Limb (tissue), 2 donors: ENCODE measurements at regions not wholly inside any gene's neighbourhood (a gene's known extent, or its start where the extent isn't known, plus 50 kb on each side); places are given as distances from the start of the nearest gene placed in this dataset.
"Not testable (repeated sequence)": the region's sequence is repeated elsewhere in the genome, so short reads cannot be mapped to it uniquely, and the experiment has no call there.

ENCODE experiments used
- DNase-seq, 2 donors: peaks; one replicate each; pipeline ENCODE4 v3.0.0-alpha.2; 2016; ENCODE audit errors: extremely low spot score in 2 of 2

- DNase-seq: no peak
Observed at GRCh38 chr22:48736593-48737460, 1090.8 kb downstream of the BRD1 start.

GRCh38 chr22:48734961-48735360, 1092.7 kb downstream of the BRD1 start:
- DNase-seq: no peak

GRCh38 chr22:48734359-48734758, 1093.3 kb downstream of the BRD1 start:
- no peak for DNase-seq

- no peak for DNase-seq
Observed at GRCh38 chr22:48729499-48730171, 1098.0 kb downstream of the BRD1 start.

- DNase-seq: no peak
Observed at GRCh38 chr22:48727454-48728058, 1100.1 kb downstream of the BRD1 start.

- no peak for DNase-seq
Observed at GRCh38 chr22:48724899-48725298, 1102.8 kb downstream of the BRD1 start.

GRCh38 chr22:48722661-48723060, 1105.0 kb downstream of the BRD1 start:
- no peak for DNase-seq

GRCh38 chr22:48721395-48721669, 1106.3 kb downstream of the BRD1 start:
- DNase-seq: no peak

GRCh38 chr22:48720662-48721394, 1106.8 kb downstream of the BRD1 start:
- DNase-seq: no peak

- no peak for DNase-seq
Observed at GRCh38 chr22:48719978-48720661, 1107.6 kb downstream of the BRD1 start.

- no peak for DNase-seq
Observed at GRCh38 chr22:48718818-48719500, 1108.7 kb downstream of the BRD1 start.

GRCh38 chr22:48717883-48718817, 1109.5 kb downstream of the BRD1 start:
- DNase-seq: no peak

GRCh38 chr22:48717076-48717810, 1110.4 kb downstream of the BRD1 start:
- DNase-seq: no peak

- DNase-seq: not testable (repeated sequence)
Observed at GRCh38 chr22:48716154-48716553, 1111.5 kb downstream of the BRD1 start.

GRCh38 chr22:48715511-48715910, 1112.2 kb downstream of the BRD1 start:
- DNase-seq: no peak

GRCh38 chr22:48714231-48714630, 1113.4 kb downstream of the BRD1 start:
- no peak for DNase-seq

GRCh38 chr22:48713272-48714205, 1114.1 kb downstream of the BRD1 start:
- no peak for DNase-seq
